Body of pancreas (tissue), 4 donors: ENCODE measurements at regions not wholly inside any gene's neighbourhood (a gene's known extent, or its start where the extent isn't known, plus 50 kb on each side); places are given as distances from the start of the nearest gene placed in this dataset.

ENCODE experiments used
- POLR2A ChIP-seq, 3 donors: fragments of 450-650 bp; IDR thresholded peaks; one replicate each; pipeline ENCODE4 v1.6.1; 2016; ENCODE audit warnings: antibody characterized with exemption in 3 of 3, mild to moderate bottlenecking in 2 of 3
- TF ChIP-seq, protein P1 (sequence below), 7 experiments: fragments of 450-650 bp in 4 of 7; fragments of 200-600 bp in 3 of 7; sonication (generic) in 3 of 7; IDR thresholded peaks; one replicate each; pipeline ENCODE4 v1.5.1; 2016 to 2019; ENCODE audit warnings: antibody characterized with exemption in 7 of 7

- TF ChIP-seq, protein P1, sequence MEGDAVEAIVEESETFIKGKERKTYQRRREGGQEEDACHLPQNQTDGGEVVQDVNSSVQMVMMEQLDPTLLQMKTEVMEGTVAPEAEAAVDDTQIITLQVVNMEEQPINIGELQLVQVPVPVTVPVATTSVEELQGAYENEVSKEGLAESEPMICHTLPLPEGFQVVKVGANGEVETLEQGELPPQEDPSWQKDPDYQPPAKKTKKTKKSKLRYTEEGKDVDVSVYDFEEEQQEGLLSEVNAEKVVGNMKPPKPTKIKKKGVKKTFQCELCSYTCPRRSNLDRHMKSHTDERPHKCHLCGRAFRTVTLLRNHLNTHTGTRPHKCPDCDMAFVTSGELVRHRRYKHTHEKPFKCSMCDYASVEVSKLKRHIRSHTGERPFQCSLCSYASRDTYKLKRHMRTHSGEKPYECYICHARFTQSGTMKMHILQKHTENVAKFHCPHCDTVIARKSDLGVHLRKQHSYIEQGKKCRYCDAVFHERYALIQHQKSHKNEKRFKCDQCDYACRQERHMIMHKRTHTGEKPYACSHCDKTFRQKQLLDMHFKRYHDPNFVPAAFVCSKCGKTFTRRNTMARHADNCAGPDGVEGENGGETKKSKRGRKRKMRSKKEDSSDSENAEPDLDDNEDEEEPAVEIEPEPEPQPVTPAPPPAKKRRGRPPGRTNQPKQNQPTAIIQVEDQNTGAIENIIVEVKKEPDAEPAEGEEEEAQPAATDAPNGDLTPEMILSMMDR (IDR thresholded peaks at IDR 0.05): no peak
- TF ChIP-seq POLR2A (IDR thresholded peaks at IDR 0.05): no peak
Measured at GRCh38 chr11:103536335-103536722, 427.1 kb downstream of the DYNC2H1 start.
